GM13976 (cell line): ENCODE measurements at regions not wholly inside any gene's neighbourhood (a gene's known extent, or its start where the extent isn't known, plus 50 kb on each side); places are given as distances from the start of the nearest gene placed in this dataset.

Source experiments
- DNase-seq: peaks from one replicate; pipeline ENCODE4 v3.0.0; 2012; ENCODE audit warnings: low spot score
- CTCF ChIP-seq: IDR thresholded peaks from 2 replicates; pipeline ENCODE4 v1.5.1; 2012; ENCODE audit warnings: borderline replicate concordance, mild to moderate bottlenecking; ENCODE audit not compliant: insufficient read depth; ENCODE audit errors: extremely low read depth, missing control alignments, control extremely low read depth
- in situ Hi-C: fragments of 300-500 bp; cut with MboI; formaldehyde crosslinking; loops from one replicate; pipeline ENCODE4 v1.12.0; 2022; ENCODE audit warnings: low sequenced_read_pairs, mixed read lengths, inconsistent platforms; ENCODE audit not compliant: unreplicated experiment

- DNase-seq = no peak
- no peak for TF ChIP-seq CTCF
- in situ Hi-C loops = no loop called here
Measured at GRCh38 chr9:134967547-134967930, 49.8 kb upstream of the FCN1 start.

GRCh38 chr9:134968011-134968822 is 50.5 kb upstream of the FCN1 start:
- in situ Hi-C loops = no loop called here
- DNase-seq = no peak
- TF ChIP-seq CTCF = no peak

GRCh38 chr9:134968823-134969090 is 51.0 kb upstream of the FCN1 start:
- TF ChIP-seq CTCF = no peak
- no peak for DNase-seq
- in situ Hi-C loops = no loop called here

GRCh38 chr9:134969156-134970045 is 51.7 kb upstream of the FCN1 start:
- in situ Hi-C loops = loop anchor here (10.0 kb wide), 1 partner anchor 165 kb away; no protein-coding TSS in a partner anchor
- no peak for TF ChIP-seq CTCF

GRCh38 chr9:134970198-134970597 is 52.5 kb upstream of the FCN1 start:
- no peak for DNase-seq
- TF ChIP-seq CTCF = no peak

More at GRCh38 chr9:134969156-134970045, 51.7 kb upstream of the FCN1 start:
- no peak for DNase-seq

GRCh38 chr9:134970719-134971118 is 53.0 kb upstream of the FCN1 start:
- TF ChIP-seq CTCF = no peak
- in situ Hi-C loops = loop anchor here (10.0 kb wide), 1 partner anchor 166 kb away; no protein-coding TSS in a partner anchor
- DNase-seq = no peak

More at GRCh38 chr9:134970198-134970597, 52.5 kb upstream of the FCN1 start:
- in situ Hi-C loops = loop anchor here (10.0 kb wide), 1 partner anchor 165 kb away; no protein-coding TSS in a partner anchor
